ENCODE measurements at regions not wholly inside any gene's neighbourhood (a gene's known extent, or its start where the extent isn't known, plus 50 kb on each side); places are given as distances from the start of the nearest gene placed in this dataset.

GRCh38 chr9:129336601-129337331 lies 158.7 kb upstream of the IER5L start:
- DNase-seq = peak; percentile 84

- DNase-seq = no peak
These were observed 158.1 kb upstream of the IER5L start for GRCh38 chr9:129336130-129336528.

DNA sequence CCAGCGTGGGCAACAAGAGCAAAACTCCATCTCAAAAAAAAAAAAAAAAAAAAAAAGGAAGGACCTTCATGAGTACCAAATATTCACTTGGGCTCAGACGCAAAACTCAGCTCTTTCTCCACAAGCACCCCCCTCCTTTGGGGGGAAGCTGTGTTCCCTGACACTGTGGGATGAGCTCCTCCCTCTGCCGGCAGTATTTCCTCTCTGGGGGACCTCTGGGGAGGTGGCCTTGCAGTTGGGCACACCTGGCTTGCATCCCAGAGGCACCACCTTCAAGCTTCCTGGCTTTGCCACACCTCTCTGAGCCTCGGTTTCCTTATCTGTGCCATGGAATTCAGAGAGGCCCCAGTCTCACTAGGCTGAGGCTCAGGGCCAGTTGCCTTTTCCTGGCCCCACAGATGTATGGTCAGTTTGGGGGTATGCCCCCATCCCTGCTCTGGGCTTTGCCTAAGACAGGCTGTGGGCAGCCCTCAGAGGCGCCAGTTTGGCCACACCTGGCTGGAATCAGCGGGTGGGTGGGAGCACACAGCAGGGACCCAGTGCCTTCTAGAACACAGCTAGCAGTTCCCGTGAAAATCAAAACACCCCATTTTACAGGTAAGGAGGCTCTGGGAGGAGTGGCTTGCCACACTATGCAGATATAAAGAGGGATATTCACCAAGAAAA lies 157.5 kb upstream of the IER5L start:
- no peak for DNase-seq

GRCh38 chr9:129334105-129334935 lies 156.3 kb upstream of the IER5L start:
- DNase-seq = peak; percentile 45

GRCh38 chr9:129333617-129334104 lies 155.6 kb upstream of the IER5L start:
- DNase-seq = no peak

GRCh38 chr9:129332581-129332980 lies 154.5 kb upstream of the IER5L start:
- DNase-seq = no peak

DNA sequence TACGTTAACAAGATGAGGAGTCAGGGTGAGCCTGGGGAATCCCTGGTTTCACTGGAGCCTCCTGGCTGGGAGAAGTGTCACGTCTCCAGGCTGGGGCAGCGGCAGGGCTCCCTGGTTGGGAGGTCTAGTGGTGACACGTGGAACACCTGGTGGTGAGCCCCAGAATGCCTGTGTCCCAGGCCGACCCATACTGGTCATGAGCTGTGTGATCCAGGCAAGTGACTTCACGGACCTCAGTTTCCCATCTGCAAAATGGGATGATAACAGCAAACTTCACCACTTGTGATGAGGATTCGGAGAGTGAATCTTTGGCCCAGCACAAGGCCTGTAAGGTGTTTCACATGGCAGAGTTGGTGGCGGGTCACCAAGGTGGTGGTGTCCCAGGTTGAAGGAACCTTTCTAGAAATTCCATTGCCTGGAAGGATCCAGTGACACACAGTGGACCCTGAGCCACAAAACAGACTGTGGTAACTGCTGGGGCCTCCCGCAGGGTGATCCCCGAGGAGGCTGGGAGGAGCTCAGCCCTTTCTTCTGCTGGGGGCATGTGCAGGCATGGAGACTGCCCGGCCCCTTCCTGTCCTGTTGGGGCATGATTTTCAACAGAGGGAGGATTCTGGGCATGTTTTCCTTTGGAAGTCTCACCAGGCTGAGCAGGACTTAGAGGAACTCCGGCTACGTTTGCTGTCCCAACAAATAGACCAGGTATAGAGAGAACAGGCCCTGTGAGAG lies 153.9 kb upstream of the IER5L start:
- no peak for DNase-seq

DNA sequence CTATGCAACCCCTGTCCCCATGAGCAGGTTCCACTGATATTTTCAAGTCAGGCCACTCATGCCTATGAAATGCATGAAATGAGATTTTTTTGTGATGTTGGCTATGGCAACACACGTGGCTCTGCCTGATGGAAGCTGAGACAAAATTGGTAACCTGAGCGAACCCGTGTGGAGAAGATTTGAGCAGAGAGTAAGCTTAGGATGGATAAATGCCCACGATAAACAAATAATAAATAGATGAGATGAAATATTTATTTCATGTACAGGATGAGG lies 153.4 kb upstream of the IER5L start:
- no peak for DNase-seq

DNA sequence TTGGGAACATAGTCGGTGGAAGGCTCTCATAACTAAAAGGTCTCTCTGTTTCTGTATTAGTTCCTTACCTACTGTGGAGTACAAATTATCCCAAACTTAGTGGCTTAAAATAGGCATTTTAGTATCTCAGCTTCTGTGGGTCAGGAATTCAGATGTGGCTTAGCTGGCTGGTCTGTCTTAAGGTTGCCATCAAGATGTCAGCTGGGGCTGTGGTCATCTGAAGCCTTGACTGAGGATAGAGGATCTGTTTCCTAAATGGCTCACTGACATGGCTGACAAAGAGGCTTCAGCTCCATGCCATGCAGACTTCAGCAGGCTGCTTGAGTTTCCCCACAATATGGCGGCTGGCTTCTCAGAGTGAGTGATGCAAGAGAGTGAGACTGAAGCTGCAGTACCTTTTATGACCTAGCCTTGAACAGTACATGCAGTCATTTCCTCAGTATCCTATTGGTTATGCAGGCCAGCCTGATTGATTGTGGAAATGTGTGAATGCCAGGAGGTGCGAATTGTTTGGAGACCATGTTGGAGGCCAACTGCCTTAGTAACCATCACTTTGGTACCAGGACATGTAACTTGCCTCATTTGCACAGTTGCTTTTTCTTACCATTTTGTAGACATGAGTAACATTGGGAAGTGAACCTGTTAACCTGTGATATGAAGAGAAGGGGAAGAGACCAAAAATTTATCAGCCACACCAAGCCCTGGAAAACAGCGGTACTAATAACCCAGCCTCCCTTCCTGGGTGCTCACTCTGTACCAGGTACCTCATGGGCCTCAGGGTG lies 152.8 kb upstream of the IER5L start:
- no peak for DNase-seq

DNA sequence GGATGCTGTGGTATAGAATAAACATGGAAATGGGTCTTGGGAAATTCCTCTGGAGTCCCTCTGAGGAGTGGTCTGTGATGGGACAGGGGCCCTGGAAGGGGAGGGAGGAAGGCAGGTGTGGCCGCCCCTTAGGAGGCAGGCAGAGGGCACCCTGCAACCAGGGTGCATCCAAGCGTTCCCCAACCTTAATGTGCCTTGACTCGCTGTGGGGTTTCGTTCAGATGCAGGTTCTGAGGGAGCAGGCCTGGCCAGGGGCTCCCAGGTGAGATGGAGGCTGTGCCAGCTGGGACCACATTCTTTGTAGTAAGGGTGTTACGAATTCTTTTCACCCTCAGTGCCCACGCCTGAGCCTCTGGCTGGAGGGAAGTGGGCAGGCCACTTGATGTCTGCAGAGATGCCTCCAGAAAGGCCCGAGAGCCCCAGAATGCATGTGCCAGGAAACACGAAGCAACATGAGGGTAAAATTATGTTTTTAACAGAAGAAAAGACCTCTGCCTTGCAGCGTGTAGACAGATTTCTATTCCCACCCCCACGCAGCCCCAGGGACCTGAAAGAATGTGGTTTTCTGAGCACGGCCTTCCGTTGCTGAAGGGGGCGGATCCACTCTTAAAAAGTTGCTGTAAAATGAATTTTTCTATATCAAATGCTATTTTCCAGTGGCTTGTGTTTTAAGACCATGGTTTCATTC lies 150.4 kb upstream of the IER5L start:
- no peak for DNase-seq

DNA sequence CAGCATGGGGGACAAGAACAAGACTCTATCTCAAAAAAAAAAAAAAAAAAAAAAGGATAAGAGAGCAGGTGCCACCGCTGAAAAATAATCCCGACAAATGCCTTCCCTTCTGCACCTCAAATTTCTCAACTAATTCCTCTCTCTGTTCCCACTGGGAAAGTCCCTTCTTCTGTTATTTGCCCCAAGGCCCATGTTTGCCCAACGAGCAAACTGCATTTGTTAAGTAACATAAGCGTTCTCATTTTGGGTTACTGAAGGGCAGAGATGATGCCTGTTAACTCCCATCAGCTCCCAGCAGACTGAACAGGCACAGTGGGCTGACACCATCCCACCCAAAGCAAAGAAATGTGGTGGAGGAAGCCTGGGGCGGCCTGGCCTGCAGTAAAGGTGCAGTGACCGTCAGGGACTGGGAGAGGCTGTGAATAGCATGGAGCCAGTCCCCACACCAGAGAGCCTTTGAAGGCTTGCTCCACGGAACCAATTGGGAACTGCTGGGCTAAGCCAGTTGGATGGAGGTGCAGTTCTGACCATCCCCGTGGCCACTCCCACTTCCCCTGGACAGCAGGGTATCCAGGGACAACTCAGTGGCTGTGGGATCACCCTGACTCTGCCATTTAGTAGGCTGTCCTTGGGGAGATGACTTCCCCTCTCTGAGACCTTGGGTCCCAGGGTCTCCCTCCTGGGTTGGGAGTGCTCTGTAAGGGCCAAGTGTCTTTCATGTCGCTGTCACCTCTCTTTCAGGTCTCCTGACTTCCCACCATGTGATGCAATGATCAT lies 149.7 kb upstream of the IER5L start:
- no peak for DNase-seq

GRCh38 chr9:129326061-129327005 lies 148.3 kb upstream of the IER5L start:
- DNase-seq = no peak

- no peak for DNase-seq
These were observed 146.9 kb upstream of the IER5L start for GRCh38 chr9:129324808-129325502.

DNA sequence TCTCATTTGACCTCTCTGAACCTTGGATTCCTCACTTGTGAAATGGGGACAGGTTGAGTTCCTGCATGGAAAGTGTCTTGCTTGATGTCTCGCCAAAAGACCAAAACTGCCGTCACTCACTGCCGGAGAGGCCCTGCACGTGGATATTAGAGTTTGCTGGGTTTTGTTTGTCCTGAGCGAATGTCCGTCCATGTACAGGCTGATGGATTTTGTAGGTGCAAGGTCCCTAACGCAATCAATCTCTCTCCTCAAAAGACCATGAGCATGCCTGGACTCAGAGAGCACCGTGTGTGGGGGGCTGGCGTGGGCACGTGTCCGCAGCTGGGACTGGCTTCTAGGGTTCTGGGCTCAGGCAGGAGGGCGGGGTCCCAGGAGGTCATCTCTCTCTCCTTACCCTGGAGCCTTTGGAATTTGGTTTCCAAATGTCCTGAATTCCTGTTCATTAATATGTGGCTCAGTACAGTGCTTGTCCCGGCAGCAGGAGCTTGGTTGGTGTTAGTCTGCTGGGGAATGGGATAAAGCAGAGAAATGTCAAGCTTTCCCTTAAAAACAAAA lies 146.0 kb upstream of the IER5L start:
- DNase-seq = no peak

DNA sequence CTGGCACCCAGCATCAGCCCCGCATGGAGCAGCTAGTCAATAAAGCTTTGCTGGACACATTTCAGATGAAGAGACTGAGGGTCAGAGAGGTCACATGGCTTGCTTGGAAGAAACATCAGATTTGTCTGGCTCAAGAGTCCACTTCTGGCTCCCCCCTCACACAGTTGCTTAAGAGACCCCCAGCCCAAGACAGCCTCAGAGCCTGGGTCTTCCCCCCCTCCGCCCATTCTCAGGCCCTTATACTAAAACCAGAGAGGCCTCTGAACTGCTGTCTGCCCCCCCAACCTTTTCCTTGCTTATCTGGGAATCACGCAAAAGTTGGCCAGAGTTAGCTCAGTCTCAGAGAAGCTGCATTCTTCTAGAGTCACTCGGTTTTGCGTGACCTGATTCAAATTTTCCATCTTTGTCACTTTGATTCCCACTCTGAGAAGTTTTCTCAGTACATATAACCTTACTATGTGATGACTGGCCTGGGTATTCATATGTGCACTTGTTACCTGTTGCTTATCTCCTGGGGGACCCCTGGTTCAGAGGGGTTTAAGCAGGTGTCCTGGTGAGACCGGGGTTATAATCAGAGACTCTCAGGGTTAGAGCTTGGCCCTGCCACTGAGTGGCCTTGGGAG lies 145.4 kb upstream of the IER5L start:
- DNase-seq = no peak

DNA sequence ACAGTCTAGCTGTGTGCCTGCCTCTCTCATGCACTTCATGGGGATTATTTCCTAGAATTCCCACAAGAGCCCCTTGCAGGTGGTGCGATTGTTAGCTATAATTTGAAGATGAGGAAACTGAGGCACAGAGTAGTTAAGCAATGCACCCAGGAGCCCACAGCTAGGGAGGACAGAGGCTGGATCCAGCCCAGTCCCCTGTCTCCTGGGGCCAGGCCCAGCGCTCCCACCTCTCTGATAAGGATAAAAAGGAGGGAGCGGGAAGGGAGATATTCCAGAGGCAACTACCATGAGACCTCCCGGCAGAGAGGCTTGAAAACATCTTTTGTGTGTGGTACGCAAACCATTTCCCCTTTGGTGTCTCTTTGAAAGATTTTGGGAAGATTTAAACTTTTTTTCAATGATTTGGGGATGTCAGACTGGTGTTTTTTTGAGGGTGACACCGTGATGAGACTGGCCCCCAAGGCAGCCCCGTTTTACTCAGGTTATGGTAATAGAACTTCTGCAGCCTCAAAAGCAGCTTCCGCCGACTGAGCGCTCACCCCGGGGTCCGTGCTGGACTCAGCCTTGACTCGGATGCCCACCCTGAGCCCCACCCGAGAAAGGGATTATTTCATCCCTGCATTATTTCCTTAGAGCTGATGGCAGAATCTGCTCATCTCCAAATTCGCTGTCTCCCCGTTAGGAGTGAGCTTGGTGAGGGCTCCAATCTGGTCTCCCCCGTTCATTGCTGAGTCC lies 144.7 kb upstream of the IER5L start:
- no peak for DNase-seq

DNA sequence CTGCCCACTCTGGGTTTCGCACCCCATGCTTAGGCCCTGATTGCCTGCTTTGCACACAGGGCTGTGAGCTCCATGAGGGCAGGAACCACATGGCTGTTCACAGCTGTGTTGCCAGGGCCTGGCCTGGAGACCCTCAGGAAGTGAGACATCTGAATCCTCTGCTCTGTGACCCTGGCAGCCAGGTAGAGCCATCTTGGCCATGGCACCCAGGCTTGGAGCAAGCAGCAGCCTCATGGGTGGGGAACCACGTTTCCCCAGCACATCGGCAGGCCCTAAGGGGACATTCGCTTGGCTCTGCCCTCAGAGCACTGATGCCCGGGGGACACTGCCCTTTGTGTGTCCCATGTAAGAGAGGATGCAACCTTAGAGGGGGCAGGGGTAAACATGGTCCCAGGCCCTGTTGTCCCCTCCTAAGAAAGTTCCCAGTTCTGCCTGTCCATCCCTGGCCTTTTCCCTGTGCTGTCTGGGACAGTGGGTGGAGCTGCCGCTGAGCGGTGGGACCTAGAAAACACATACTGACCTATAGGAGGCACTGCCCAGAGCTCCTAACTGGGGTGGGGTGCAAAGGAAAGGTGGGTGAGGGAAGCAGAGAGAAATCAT lies 144.1 kb upstream of the IER5L start:
- DNase-seq = no peak
